Thyroid gland (tissue), 4 donors: ENCODE measurements at regions not wholly inside any gene's neighbourhood (a gene's known extent, or its start where the extent isn't known, plus 50 kb on each side); places are given as distances from the start of the nearest gene placed in this dataset.

Source experiments
- DNase-seq, 2 donors: peaks; one replicate each; pipeline ENCODE4 v3.0.0-alpha.2; 2019
- H3K27ac ChIP-seq, 3 donors: fragments of 200-600 bp; sonication (generic); 1 replicate in 2 of 3; 2 replicates in 1 of 3; pipeline ENCODE4 v1.5.1; 2016 to 2019; ENCODE audit warnings: mild to moderate bottlenecking in 1 of 3, moderate library complexity in 1 of 3
- H3K27me3 ChIP-seq: fragments of 200-600 bp; sonication (generic); one replicate; pipeline ENCODE4 v1.5.1; 2019
- H3K36me3 ChIP-seq, 2 donors: fragments of 200-600 bp; sonication (generic); one replicate each; pipeline ENCODE4 v1.5.1; 2016 to 2019
- H3K4me1 ChIP-seq, 2 donors: fragments of 200-600 bp; sonication (generic); one replicate each; pipeline ENCODE4 v1.5.1; 2017 to 2019
- H3K4me3 ChIP-seq, 3 donors: fragments of 200-600 bp; sonication (generic); replicated peaks in 1 of 3; 1 replicate in 2 of 3; 2 replicates in 1 of 3; pipeline ENCODE4 v1.5.1; 2016; ENCODE audit warnings: mild to moderate bottlenecking in 1 of 3
- H3K9me3 ChIP-seq: fragments of 200-600 bp; sonication (generic); one replicate; pipeline ENCODE4 v1.5.1; 2017
- POLR2A ChIP-seq, 2 donors: fragments of 450-650 bp; IDR thresholded peaks; one replicate each; pipeline ENCODE4 v1.6.1; 2017; ENCODE audit warnings: antibody characterized with exemption in 2 of 2, mild to moderate bottlenecking in 2 of 2, moderate library complexity in 1 of 2
- WGBS, 2 donors: methylation state at CpG; one replicate each; pipeline ENCODE4 v1.1.5; 2017; 5-methylcytosine and 5-hydroxymethylcytosine counted together
- intact Hi-C: fragments of 100-400 bp; cut with DNase I; formaldehyde crosslinking; loops from one replicate; pipeline ENCODE4 v1.15.1; 2023
- TF ChIP-seq, protein P1 (sequence below), 6 experiments: fragments of 200-600 bp in 3 of 6; fragments of 450-650 bp in 3 of 6; sonication (generic) in 3 of 6; IDR thresholded peaks; one replicate each; pipeline ENCODE4 v1.5.1; 2016 to 2019; ENCODE audit warnings: antibody characterized with exemption in 6 of 6, mild to moderate bottlenecking in 2 of 6, inconsistent platforms in 1 of 6, moderate library complexity in 1 of 6

DNA sequence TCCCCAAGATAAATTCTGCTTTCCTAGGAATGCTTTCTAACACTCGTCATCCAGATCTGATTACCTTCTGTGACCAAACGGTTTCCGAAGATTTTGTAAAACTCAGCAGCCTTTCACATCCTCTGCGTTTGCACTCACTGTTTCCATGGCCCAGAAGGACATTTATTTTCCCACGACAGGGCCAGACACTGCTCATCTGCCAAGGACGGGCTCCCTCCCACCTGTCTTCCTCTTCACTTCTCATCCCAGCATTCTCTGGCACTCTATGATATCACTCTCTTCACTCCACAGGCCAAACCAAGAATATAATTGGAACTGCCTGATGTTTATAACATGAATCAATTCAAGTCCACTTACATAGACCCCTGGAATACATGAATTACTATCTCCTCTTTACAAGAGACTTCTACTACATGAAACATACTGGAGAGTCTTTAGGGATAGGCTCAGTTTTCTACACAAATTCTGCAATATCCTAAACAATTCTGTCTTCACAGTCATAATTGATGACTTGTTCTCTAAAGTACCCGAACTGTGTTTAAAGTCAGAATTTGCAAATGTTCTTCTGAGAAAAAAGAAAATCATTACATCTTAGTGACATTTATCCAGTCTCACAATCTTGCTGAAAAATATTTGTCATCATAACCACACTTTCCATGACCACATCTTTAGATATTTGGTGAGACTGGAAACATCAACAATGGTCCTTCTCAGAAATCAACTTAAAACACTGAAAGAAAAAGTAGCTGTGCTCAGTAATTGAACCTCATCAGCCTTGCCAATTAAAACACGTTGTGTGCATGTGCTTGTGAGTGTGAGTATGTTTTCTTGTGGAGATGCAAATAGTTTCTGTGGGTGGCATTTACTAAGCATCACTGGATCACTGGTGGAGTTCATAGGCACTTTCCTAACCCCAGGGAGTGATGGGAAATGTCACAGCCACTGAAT, 79.5 kb upstream of the PRSS58 start:
- peaks cover 0 to 4% of the 10 kb centered on the region in 2 donors for H3K4me1 ChIP-seq
- no peak overlapping the region for H3K4me3 ChIP-seq
- H3K27ac ChIP-seq = no peak overlapping the region
- TF ChIP-seq POLR2A (IDR thresholded peaks at IDR 0.05) = no peak
- TF ChIP-seq, protein P1, sequence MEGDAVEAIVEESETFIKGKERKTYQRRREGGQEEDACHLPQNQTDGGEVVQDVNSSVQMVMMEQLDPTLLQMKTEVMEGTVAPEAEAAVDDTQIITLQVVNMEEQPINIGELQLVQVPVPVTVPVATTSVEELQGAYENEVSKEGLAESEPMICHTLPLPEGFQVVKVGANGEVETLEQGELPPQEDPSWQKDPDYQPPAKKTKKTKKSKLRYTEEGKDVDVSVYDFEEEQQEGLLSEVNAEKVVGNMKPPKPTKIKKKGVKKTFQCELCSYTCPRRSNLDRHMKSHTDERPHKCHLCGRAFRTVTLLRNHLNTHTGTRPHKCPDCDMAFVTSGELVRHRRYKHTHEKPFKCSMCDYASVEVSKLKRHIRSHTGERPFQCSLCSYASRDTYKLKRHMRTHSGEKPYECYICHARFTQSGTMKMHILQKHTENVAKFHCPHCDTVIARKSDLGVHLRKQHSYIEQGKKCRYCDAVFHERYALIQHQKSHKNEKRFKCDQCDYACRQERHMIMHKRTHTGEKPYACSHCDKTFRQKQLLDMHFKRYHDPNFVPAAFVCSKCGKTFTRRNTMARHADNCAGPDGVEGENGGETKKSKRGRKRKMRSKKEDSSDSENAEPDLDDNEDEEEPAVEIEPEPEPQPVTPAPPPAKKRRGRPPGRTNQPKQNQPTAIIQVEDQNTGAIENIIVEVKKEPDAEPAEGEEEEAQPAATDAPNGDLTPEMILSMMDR (IDR thresholded peaks at IDR 0.05) = no peak
- H3K9me3 ChIP-seq = no peaks in the 10 kb centered on the region
- 73 to 75% methylated on average over 8 of the region's 8 CpGs for WGBS, 2 donors
- H3K36me3 ChIP-seq = no peaks in the 10 kb centered on the region
- intact Hi-C loops = no loop called here
- H3K27me3 ChIP-seq = no peaks in the 10 kb centered on the region
- DNase-seq = no peak

DNA sequence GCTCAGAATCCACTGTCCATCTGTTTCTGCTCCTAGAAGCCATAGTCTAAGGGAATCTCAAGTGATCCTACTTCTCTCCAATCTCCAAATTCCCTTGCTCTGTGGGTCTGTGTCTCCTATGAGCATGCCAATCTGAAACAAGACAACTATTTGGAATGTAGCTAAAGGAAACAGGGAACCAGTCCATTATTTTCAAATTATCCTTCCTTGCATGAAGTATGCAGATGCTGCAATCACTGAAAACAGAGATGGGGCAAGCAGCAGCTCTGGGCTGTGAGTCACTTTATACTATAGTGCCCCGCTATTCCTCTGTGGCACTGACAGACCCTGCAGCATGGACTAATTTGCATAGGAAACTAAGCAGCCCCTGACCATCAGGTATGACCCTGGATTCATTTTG, 76.9 kb upstream of the PRSS58 start:
- Histone ChIP-seq H3K27ac (no peak overlapping the region), H3K4me3 (no peak overlapping the region), H3K9me3 (no peaks in the 10 kb centered on the region), H3K4me1 (peaks cover 0 to 4% of the 10 kb centered on the region in 2 donors), H3K27me3 (no peaks in the 10 kb centered on the region), H3K36me3 (no peaks in the 10 kb centered on the region)
- intact Hi-C loops = no loop called here
- no peak for DNase-seq
- no peak for TF ChIP-seq POLR2A (IDR thresholded peaks at IDR 0.05)
- TF ChIP-seq, protein P1 (IDR thresholded peaks at IDR 0.05) = no peak
- WGBS, 2 donors = 85 to 100% methylated on average over 1 of the region's 1 CpG

DNA sequence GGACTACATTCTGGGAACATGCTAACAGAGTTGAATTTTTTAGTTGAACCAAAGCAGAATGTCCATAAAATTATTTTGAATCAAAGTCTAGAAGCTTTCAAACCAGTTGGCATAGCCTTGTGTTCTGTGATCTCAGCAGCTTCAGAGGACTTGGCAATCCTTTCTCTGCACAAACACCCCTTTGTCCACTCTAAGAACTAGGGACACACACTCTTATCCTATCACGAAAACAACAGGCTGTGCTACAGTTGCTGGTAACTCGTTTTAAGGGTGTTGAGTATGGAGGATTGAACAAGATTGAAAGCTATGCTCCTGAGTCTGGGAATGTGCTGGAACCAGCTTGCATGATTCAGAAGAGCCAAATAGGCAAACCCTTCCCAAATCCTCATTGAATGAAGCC, 76.4 kb upstream of the PRSS58 start:
- 21 to 39% methylated on average over 2 of the region's 2 CpGs for WGBS, 2 donors
- Histone ChIP-seq H3K27ac (no peak overlapping the region), H3K4me1 (peaks cover 0 to 4% of the 10 kb centered on the region in 2 donors), H3K36me3 (no peaks in the 10 kb centered on the region), H3K4me3 (no peak overlapping the region), H3K27me3 (no peaks in the 10 kb centered on the region), H3K9me3 (no peaks in the 10 kb centered on the region)
- TF ChIP-seq, protein P1 (IDR thresholded peaks at IDR 0.05) = no peak
- TF ChIP-seq POLR2A (IDR thresholded peaks at IDR 0.05) = no peak
- DNase-seq = no peak
- intact Hi-C loops = no loop called here

DNA sequence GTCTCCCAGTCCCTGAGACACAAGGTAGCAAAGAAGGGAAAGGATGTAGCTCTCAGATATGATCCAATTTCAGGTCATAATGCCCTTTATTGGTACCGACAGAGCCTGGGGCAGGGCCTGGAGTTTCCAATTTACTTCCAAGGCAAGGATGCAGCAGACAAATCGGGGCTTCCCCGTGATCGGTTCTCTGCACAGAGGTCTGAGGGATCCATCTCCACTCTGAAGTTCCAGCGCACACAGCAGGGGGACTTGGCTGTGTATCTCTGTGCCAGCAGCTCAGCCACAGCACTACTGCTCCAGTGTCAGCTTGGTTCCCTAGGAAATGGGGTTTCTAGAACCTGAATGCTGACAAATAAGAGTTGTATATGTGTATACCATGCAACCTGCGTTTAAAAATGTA, 74.6 kb upstream of the PRSS58 start:
- WGBS, 2 donors = 86 to 92% methylated on average over 4 to 6 of the region's 6 CpGs
- Histone ChIP-seq H3K4me1 (peaks cover 0 to 5% of the 10 kb centered on the region in 2 donors), H3K27ac (no peak overlapping the region), H3K4me3 (no peak overlapping the region), H3K27me3 (no peaks in the 10 kb centered on the region), H3K9me3 (no peaks in the 10 kb centered on the region), H3K36me3 (no peaks in the 10 kb centered on the region)
- intact Hi-C loops = no loop called here
- DNase-seq = no peak
- TF ChIP-seq, protein P1 (IDR thresholded peaks at IDR 0.05) = no peak
- TF ChIP-seq POLR2A (IDR thresholded peaks at IDR 0.05) = no peak

DNA sequence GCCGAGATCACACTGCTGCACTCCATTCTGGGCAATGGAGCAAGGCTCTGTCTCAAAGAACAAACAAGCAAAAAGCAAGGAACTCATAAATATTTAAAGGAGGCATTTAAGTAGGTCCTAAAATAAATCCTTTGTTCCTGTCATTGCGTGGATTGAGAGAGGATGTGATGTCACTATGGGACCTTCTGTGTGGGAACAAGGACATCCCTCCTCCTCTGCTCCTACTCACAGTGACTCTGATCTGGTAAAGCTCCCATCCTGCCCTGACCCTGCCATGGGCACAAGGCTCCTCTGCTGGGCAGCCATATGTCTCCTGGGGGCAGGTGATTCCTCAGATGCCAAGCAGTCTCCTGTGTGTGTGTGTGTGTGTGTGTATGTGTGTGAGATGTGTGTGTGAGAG, 74.1 kb upstream of the PRSS58 start:
- Histone ChIP-seq H3K36me3 (no peaks in the 10 kb centered on the region), H3K9me3 (no peaks in the 10 kb centered on the region), H3K4me1 (peaks cover 0 to 5% of the 10 kb centered on the region in 2 donors), H3K27ac (no peak overlapping the region), H3K27me3 (no peaks in the 10 kb centered on the region), H3K4me3 (no peak overlapping the region)
- TF ChIP-seq, protein P1 (IDR thresholded peaks at IDR 0.05) = no peak
- no peak for TF ChIP-seq POLR2A (IDR thresholded peaks at IDR 0.05)
- intact Hi-C loops = no loop called here
- DNase-seq = no peak
- 79 to 85% methylated on average over 2 of the region's 2 CpGs for WGBS, 2 donors
